DND-41 (cell line): ENCODE measurements at regions not wholly inside any gene's neighbourhood (a gene's known extent, or its start where the extent isn't known, plus 50 kb on each side); places are given as distances from the start of the nearest gene placed in this dataset.
"Not testable (repeated sequence)": the region's sequence is repeated elsewhere in the genome, so short reads cannot be mapped to it uniquely, and the experiment has no call there.

ENCODE experiments used
- ATAC-seq: fragments of 200-7000 bp; cut with Tn5 transposase; 3 replicates; pipeline ENCODE4 v1.9.1; 2021; ENCODE audit warnings: low read depth; ENCODE audit not compliant: insufficient read depth
- DNase-seq: peaks from one replicate; pipeline ENCODE4 v3.0.0-alpha.2; 2020
- H2AFZ ChIP-seq: 2 replicates; pipeline ENCODE4 v1.6.0; 2012; ENCODE audit warnings: low read depth, low read length
- H3K27ac ChIP-seq: 2 replicates; pipeline ENCODE4 v1.5.1; 2012; ENCODE audit warnings: low read length, inconsistent platforms
- H3K27me3 ChIP-seq: fragments of 200-600 bp; sonication (generic); 2 replicates; pipeline ENCODE4 v1.6.0; 2012; ENCODE audit warnings: low read length, mild to moderate bottlenecking, inconsistent platforms; ENCODE audit not compliant: insufficient read depth, poor library complexity
- H3K36me3 ChIP-seq: 2 replicates; pipeline ENCODE4 v1.5.1; 2012; ENCODE audit warnings: low read length, inconsistent platforms; ENCODE audit not compliant: insufficient read depth
- H3K4me1 ChIP-seq: 2 replicates; pipeline ENCODE4 v1.5.1; 2012; ENCODE audit warnings: mild to moderate bottlenecking, low read length; ENCODE audit not compliant: insufficient read depth
- H3K4me2 ChIP-seq: 2 replicates; pipeline ENCODE4 v1.6.0; 2012; ENCODE audit warnings: mild to moderate bottlenecking, moderate library complexity, low read length, inconsistent platforms; ENCODE audit not compliant: insufficient read depth
- H3K4me3 ChIP-seq, 2 experiments: fragments of 200-600 bp in 1 of 2; shearing (Covaris generic) in 1 of 2; 2 replicates each; pipeline ENCODE4 v1.5.1; 2012 to 2016; ENCODE audit warnings: inconsistent platforms in 2 of 2, low read length in 2 of 2, mild to moderate bottlenecking in 2 of 2, low read depth in 1 of 2, moderate library complexity in 1 of 2
- H3K79me2 ChIP-seq: 2 replicates; pipeline ENCODE4 v1.6.0; 2012; ENCODE audit warnings: low read length, inconsistent platforms; ENCODE audit not compliant: insufficient read depth
- H3K9ac ChIP-seq: 2 replicates; pipeline ENCODE4 v1.6.0; 2012; ENCODE audit warnings: low read depth, mild to moderate bottlenecking, inconsistent platforms, low read length, moderate library complexity
- H3K9me3 ChIP-seq: 2 replicates; pipeline ENCODE4 v1.5.1; 2012; ENCODE audit warnings: low read length, moderate library complexity, mild to moderate bottlenecking, inconsistent platforms; ENCODE audit not compliant: insufficient read depth, severe bottlenecking
- H4K20me1 ChIP-seq: 2 replicates; pipeline ENCODE4 v1.6.0; 2012; ENCODE audit warnings: low read length; ENCODE audit not compliant: insufficient read depth
- CTCF ChIP-seq: IDR thresholded peaks from 2 replicates; pipeline ENCODE4 v1.5.1; 2012; ENCODE audit warnings: borderline replicate concordance, low read length, moderate library complexity, mild to moderate bottlenecking; ENCODE audit not compliant: poor library complexity, severe bottlenecking; ENCODE audit errors: extremely low read depth
- EZH2 ChIP-seq: IDR thresholded peaks from 3 replicates; pipeline ENCODE4 v1.6.1; 2012; ENCODE audit warnings: borderline replicate concordance, low read depth, mild to moderate bottlenecking, moderate library complexity, low read length, inconsistent platforms; ENCODE audit not compliant: severe bottlenecking

DNA sequence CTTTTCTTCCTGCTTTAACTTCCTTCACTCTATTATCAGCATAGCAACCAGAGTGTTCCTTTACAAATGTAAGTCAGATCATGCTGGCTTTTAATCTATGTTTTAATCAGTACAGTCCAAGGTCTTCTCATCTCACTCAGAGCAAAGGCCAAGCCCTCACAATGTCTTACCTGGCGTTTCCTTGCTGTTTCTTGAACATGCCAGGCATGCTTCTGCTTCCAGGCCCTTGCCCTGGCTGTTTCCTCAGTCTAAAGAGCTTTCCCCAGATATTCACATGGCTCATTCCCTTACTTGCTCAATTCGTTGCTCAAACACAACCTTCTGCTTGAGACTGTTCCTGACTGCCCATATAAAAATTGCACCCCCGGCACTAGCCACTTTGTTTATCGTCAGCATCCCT, 121.7 kb upstream of the GLRA1 start:
- Histone ChIP-seq H3K36me3 (no peaks in the 10 kb centered on the region), H3K27me3 (no peaks in the 10 kb centered on the region), H4K20me1 (no peaks in the 10 kb centered on the region), H3K4me1 (no peaks in the 10 kb centered on the region), H3K27ac (no peak overlapping the region), H3K9me3 (no peaks in the 10 kb centered on the region), H3K79me2 (no peaks in the 10 kb centered on the region), H3K4me3 (no peak overlapping the region), H2AFZ (no peak overlapping the region), H3K9ac (no peak overlapping the region), H3K4me2 (no peak overlapping the region)
- TF ChIP-seq EZH2 (no peak), CTCF (no peak)
- no peak for ATAC-seq
- DNase-seq = no peak

GRCh38 chr5:152038856-152039255, 114.2 kb upstream of the GLRA1 start:
- H3K36me3 ChIP-seq, H3K4me3 ChIP-seq, H3K79me2 ChIP-seq, H3K4me2 ChIP-seq, H3K27me3 ChIP-seq, H3K9me3 ChIP-seq, H4K20me1 ChIP-seq, H3K9ac ChIP-seq, H3K27ac ChIP-seq, H2AFZ ChIP-seq, DNase-seq, ATAC-seq, H3K4me1 ChIP-seq: not testable (repeated sequence)

GRCh38 chr5:152026328-152027024, 101.8 kb upstream of the GLRA1 start:
- not testable (repeated sequence) for H3K4me3 ChIP-seq, H4K20me1 ChIP-seq, H2AFZ ChIP-seq, H3K4me2 ChIP-seq, H3K27ac ChIP-seq, H3K4me1 ChIP-seq, ATAC-seq, DNase-seq, H3K79me2 ChIP-seq, H3K27me3 ChIP-seq, H3K9ac ChIP-seq, H3K9me3 ChIP-seq, H3K36me3 ChIP-seq

DNA sequence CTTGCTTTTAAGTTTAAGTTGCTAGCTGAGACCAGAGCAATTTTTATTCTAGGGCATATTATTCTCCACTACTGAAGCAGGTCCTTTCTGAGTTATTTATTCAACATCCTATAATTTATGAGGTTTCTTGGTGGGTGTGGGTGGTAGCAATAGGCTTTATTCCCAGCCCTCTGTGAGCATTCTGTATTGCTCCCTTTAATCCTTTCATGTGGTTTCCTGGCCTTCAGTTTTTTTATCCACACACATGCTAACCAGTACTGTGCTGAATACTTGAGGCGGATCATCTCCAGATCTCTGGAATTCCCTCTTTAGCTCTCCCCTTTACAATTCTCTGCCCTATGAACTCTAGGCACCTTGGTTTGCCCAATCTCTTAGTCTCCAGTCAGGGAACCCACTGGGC, 91.8 kb upstream of the GLRA1 start:
- TF ChIP-seq CTCF (no peak), EZH2 (no peak)
- Histone ChIP-seq H3K4me2 (no peak overlapping the region), H2AFZ (no peak overlapping the region), H3K4me3 (no peak overlapping the region), H3K9ac (no peak overlapping the region), H3K4me1 (no peaks in the 10 kb centered on the region), H3K36me3 (no peaks in the 10 kb centered on the region), H3K79me2 (no peaks in the 10 kb centered on the region), H3K27me3 (no peaks in the 10 kb centered on the region), H3K9me3 (no peaks in the 10 kb centered on the region), H3K27ac (no peak overlapping the region), H4K20me1 (no peaks in the 10 kb centered on the region)
- ATAC-seq (no peak), DNase-seq (no peak)
